Fibroblast of the conjunctiva (primary cell): ENCODE measurements at regions not wholly inside any gene's neighbourhood (a gene's known extent, or its start where the extent isn't known, plus 50 kb on each side); places are given as distances from the start of the nearest gene placed in this dataset.

Experiments
- DNase-seq: peaks from one replicate; pipeline ENCODE4 v3.0.0-alpha.2; 2010; ENCODE audit warnings: low read depth

DNA sequence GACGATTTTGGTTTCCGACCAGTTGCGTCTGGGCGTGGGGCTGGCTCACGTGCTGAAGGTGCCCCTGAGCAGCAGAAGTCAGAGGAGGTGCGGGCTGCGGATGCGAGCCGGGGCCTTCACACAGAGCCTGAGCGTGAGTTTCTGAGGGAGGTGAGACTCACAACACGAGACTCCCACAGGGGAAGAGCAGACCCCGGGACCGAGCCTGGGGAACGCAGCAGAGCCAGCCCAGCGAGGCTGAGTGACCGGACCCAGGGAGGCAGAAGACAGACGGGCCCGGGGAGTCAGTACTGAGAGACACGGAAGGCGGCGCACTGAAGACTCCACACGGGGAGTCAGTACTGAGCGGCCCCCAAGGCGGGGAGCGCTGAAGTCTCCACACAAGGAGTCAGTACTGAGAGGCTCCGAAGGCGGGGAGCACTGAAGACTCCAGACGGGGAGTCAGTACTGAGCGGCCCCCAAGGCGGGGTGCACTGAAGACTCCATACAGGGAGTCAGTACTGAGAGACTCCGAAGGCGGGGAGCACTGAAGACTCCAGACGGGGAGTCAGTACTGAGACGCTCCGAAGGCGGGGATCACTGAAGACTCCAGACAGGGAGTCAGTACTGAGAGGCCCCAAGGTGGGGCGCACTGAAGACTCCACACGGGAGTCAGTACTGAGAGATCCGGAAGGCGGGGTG lies 77.8 kb downstream of the DLL1 start:
- DNase-seq, result no peak

GRCh38 chr6:170212051-170212756 lies 78.7 kb downstream of the DLL1 start:
- no peak for DNase-seq

DNA sequence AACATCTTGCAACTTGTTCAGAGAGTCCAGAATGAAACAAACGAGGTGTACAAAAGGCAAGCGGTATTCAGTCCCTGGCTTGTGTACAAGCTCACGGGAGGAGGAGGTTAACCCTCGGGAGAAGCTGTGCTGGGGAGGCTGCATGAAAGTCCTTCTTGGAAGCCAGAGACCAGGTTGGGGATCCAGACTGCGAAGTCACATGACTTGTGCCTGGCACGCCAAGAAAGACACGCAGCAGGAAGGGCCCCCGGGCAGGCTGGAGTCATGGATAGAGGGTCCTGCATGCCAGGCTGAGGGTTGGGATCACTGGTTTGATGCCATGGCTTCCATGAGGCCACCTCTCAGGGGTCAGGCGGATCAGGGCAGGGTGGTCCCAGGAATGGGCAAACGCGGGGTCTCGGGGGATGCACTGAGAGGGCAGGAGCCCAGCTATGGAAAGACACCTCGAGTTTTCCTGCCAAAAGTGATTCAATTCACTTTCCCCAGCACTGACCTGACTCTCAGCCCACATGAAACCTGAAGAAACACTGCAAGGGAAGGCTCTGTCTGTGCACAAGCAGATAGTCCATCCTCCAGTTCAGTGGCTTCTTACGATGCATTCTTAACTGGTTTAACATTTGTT lies 79.4 kb downstream of the DLL1 start:
- no peak for DNase-seq

DNA sequence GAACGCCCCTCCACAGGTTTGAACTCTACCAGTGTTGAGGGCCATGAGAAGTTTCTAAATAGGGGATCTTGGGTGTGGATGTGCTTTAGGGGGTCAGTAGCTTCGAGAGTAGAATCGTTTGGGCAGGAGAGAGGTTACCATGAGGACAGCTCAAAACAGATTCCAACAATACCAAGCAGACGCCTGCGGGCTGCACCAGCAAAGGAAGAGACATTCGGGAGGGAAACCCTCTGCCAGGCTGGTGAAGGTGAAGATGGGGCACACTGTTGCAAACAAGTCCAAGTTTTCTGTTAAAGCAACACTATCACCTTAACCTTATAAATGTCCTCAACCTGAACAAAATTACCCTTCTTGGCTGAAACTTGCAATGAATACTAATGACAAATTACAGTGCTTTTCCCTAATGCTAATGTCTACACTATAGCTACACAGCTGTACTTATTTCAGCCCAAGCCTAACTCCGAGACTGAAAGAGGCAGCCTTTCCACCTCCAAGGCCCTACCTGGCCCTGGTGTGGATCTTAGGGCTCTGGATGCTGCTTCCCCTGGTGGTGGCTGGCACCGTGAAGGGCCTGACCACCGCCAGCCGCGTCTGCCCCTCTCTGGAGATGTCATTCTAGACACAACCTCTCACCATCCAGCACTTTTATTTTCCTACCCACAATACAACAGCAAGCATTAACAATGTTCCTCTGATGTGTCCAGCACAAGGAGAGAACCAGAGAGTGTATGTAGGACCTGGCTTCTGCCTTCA lies 80.1 kb downstream of the DLL1 start:
- no peak for DNase-seq

- no peak for DNase-seq
These were observed 80.9 kb downstream of the DLL1 start for GRCh38 chr6:170210026-170210390.

DNA sequence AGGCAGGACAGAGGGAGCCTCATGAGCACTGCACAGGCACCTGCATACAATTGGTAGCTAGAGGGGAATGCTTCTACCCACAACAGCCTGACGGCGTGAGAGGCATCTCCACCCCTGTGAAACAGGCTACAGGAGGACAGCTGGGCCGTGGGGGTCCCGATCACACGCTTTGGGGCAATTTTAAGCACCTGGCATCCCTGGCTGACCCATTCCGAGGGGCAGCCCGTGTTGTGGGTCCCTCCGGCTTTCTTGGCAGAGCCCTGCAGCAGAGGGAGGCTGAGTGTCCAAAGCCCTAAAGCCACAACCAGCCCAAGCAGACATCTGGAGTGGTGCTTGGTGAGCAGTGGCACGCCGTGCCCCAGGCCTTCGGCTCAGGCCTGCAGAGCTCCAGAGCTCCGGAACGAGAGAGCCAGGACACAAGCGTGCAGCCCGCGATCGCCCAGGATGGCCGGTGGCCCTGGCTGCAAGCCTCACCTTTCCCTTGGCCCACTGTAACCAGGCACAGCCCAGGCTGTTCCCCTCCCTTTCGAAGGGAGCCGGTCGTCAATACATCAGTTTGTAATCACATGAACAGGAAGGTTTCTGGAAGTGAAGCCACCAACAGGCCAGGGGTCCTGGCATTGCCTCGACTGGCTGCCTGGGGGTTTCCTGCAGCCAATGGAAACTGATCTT lies 81.4 kb downstream of the DLL1 start:
- no peak for DNase-seq

DNA sequence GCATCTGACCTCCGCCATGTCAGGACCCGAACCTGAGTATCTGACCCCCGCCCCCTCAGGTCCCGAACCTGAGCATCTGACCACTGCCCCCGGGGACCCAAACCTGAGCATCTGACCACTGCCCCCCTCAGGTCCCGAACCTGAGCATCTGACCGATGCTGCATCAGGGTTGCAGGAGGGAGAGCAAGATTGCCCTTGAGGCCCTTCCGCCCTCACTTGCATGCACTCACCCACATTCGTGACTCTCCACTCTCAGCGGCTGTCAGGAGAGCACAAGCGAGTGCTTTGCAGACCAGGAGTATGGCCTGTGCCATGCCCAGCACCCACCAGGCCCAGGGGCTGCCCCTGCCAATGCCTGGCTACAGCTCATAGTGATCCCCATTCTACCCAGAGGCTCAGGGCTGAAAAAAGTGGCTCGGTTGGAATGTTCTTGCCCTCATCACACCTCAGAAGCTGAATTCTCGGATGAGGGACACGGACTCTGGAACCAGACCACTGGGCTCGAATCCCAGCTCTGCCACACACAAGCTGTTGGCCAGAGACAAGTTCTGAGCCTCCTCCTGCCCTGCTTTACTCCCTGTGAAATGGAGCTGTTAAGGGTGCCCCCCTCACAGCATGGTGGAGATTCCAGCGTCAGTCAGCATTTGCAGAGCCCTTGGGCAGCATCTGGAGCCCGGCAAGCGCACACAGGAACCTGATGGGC lies 82.1 kb downstream of the DLL1 start:
- DNase-seq, result no peak

- no peak for DNase-seq
These were observed 82.7 kb downstream of the DLL1 start for GRCh38 chr6:170208182-170208601.

GRCh38 chr6:170207586-170208181 lies 83.2 kb downstream of the DLL1 start:
- DNase-seq, result no peak

GRCh38 chr6:170206851-170207431 lies 83.9 kb downstream of the DLL1 start:
- no peak for DNase-seq

GRCh38 chr6:170206317-170206621 lies 84.6 kb downstream of the DLL1 start:
- no peak for DNase-seq

- no peak for DNase-seq
These were observed 85.2 kb downstream of the DLL1 start for GRCh38 chr6:170205534-170206316.

GRCh38 chr6:170205126-170205525 lies 85.8 kb downstream of the DLL1 start:
- no peak for DNase-seq

DNA sequence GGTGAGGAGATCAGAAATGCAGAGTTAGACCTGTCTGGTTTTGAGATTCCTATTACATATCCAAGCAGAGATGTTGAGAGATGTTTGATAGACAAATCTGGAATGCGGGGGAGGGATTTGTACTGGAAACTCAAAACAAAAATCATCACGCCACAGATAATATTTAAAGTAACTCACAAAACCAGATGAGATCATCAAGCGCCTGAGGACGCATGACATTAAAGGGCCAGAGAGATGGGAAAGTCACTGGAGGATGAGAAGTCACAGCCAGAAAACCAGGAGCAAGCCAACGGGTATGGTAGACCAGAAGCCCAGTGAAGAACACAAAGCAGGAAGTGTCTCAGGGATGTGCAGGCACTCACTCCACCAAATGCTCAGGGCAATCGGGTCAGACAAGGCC lies 87.7 kb downstream of the DLL1 start:
- no peak for DNase-seq

DNA sequence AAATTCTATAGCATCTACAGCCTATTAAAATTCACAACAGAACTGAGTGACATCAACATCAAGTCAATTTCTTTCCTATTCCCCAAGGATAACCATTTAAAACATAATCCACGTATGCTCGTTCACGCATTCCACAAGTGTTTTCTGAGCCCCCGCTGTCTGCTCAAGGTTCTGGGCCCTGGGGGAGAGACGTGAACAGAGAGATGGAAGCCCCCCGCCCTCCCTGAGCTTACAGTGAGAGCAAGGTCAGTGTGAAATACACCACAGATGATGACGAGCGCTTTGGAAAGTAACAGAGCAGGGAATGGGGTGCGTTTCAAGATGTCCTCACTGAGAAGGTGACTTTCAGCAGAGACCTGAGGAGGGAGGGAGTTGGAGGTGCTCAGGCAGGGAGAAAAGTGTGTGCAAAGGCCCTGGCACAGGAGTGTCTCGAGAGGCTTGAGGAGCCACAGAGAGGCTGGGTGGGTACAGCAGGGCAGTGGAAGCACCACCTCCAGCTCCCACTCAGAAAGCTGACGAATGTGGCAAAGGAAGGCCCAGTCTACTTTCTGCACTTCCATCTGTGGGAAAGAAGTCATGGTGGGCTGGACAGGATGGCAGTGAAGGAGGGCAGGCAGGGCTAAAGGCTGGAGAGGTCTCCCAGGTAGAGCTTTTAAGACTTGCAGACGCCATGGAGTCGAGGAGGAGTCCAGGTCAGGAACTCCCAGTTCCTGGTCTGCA lies 88.3 kb downstream of the DLL1 start:
- no peak for DNase-seq

DNA sequence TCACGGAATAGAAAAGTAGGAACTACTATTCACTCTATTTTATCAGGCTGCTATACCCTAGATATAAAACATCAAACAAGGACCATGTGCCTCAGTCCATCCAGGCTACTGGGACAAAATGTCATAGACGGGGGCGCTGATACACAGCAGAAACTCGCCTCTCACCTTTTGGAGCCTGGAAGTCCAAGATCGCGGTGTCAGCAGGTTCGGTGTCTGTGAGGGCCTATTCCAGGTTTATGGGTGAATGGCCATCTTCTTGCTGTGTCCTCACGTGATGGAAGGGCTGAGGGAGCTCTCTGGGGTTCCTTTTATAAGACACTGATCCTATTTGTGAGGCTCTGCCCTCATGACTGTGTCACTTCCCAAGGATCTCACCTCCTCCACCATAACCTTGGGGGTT lies 89.5 kb downstream of the DLL1 start:
- DNase-seq, result no peak

GRCh38 chr6:170200458-170200891 lies 90.4 kb downstream of the DLL1 start:
- no peak for DNase-seq

DNA sequence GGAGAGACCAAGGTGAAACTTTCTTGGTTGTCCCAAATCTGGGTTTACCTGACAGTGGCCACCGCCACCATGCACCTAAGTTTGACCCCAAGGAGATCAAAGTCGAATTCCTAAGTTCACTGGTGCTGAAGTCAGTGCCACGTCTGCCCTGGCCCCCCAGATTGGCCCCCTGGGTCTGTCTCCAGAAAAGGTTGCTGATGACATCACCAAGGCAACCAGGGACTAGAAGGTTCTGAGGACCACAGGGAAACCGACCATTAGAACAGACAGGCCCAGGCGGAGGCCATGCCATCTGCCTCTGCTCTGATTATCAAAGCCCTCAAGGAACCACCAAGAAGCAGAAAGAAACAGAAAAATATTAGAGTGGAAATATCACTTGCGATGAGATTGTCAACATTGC lies 91.2 kb downstream of the DLL1 start:
- DNase-seq, result no peak

GRCh38 chr6:170198298-170198697 lies 92.6 kb downstream of the DLL1 start:
- DNase-seq, result no peak
